OCI-LY1 (cell line): ENCODE measurements at regions not wholly inside any gene's neighbourhood (a gene's known extent, or its start where the extent isn't known, plus 50 kb on each side); places are given as distances from the start of the nearest gene placed in this dataset.

Experiments
- H2AFZ ChIP-seq: fragments of 200-600 bp; sonication (generic), shearing (Covaris generic); 2 replicates; pipeline ENCODE4 v1.6.0; 2014; ENCODE audit warnings: antibody characterized with exemption, mild to moderate bottlenecking, low read length
- H3F3A ChIP-seq: fragments of 200-600 bp; sonication (generic), shearing (Covaris generic); 2 replicates; pipeline ENCODE4 v1.6.0; 2014; ENCODE audit warnings: mild to moderate bottlenecking, antibody characterized with exemption, low read length, moderate library complexity; ENCODE audit not compliant: insufficient read depth
- H3K27ac ChIP-seq: fragments of 200-600 bp; sonication (generic); 2 replicates; pipeline ENCODE4 v1.5.1; 2014; ENCODE audit warnings: low read length, mixed run types, mild to moderate bottlenecking, low read depth; ENCODE audit not compliant: poor library complexity, severe bottlenecking
- H3K27me3 ChIP-seq: fragments of 200-600 bp; sonication (generic); 2 replicates; pipeline ENCODE4 v1.6.0; 2014; ENCODE audit warnings: antibody characterized with exemption, mild to moderate bottlenecking, low read length, moderate library complexity; ENCODE audit not compliant: insufficient read depth
- H3K36me3 ChIP-seq: fragments of 200-600 bp; sonication (generic); 2 replicates; pipeline ENCODE4 v1.6.1; 2014; ENCODE audit warnings: mild to moderate bottlenecking, antibody characterized with exemption, low read length, moderate library complexity, mixed read lengths; ENCODE audit not compliant: insufficient read depth
- H3K4me1 ChIP-seq: fragments of 200-600 bp; sonication (generic); 2 replicates; pipeline ENCODE4 v1.5.1; 2014; ENCODE audit warnings: mild to moderate bottlenecking, low read length, moderate library complexity; ENCODE audit not compliant: insufficient read depth, severe bottlenecking
- H3K4me2 ChIP-seq: fragments of 200-600 bp; sonication (generic), shearing (Covaris generic); 2 replicates; pipeline ENCODE4 v1.6.1; 2014; ENCODE audit warnings: low read length
- H3K4me3 ChIP-seq: fragments of 200-600 bp; sonication (generic); 2 replicates; pipeline ENCODE4 v1.5.1; 2014; ENCODE audit warnings: low read length, low read depth, mild to moderate bottlenecking, mixed read lengths; ENCODE audit not compliant: poor library complexity, severe bottlenecking
- H3K79me2 ChIP-seq: fragments of 200-600 bp; shearing (Covaris generic); 2 replicates; pipeline ENCODE4 v1.6.1; 2016; ENCODE audit warnings: mixed run types, low read length, mixed read lengths; ENCODE audit not compliant: insufficient read depth
- H3K9ac ChIP-seq: fragments of 200-600 bp; sonication (generic), shearing (Covaris generic); 2 replicates; pipeline ENCODE4 v1.6.1; 2014; ENCODE audit warnings: mild to moderate bottlenecking, low read length, mixed read lengths
- H3K9me2 ChIP-seq: fragments of 200-600 bp; sonication (generic), shearing (Covaris generic); 2 replicates; pipeline ENCODE4 v1.6.1; 2014; ENCODE audit warnings: low read depth, mild to moderate bottlenecking, low read length, mixed read lengths
- H3K9me3 ChIP-seq: fragments of 200-600 bp; shearing (Covaris generic); 2 replicates; pipeline ENCODE4 v1.6.1; 2014; ENCODE audit warnings: low read length, mixed read lengths
- H4K20me1 ChIP-seq: fragments of 200-600 bp; sonication (generic), shearing (Covaris generic); 2 replicates; pipeline ENCODE4 v1.6.0; 2016; ENCODE audit warnings: mild to moderate bottlenecking, low read length; ENCODE audit not compliant: insufficient read depth
- CTCF ChIP-seq: fragments of 200-600 bp; sonication (generic), shearing (Covaris generic); IDR thresholded peaks from 2 replicates; pipeline ENCODE4 v1.5.1; 2017; ENCODE audit warnings: mild to moderate bottlenecking, antibody characterized with exemption, low read length, moderate library complexity, mixed read lengths
- EZH2 ChIP-seq: fragments of 200-600 bp; sonication (generic), shearing (Covaris generic); IDR thresholded peaks from 2 replicates; pipeline ENCODE4 v1.8.0; 2017; ENCODE audit warnings: borderline replicate concordance, mixed run types, mild to moderate bottlenecking, antibody characterized with exemption, low read length, moderate library complexity, mixed read lengths

DNA sequence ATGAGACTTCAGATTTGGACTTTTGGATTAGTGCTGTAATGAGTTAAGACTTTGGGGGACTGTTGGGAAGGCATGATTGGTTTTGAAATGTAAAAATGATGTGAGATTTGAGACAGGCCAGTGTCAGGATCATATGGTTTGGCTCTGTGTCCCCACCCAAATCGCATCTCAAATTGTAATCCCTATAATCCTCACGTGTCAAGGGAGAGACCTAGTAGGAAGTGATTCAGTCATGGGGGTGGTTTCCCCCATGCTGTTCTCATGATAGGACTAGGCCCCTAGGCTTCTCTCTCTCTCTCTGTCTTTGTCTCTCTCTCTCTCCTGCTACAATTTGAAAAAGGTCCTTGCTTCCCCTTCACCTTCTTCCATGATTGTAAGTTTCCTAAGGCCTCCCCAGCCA is 473.3 kb upstream of the CD180 start:
- Histone ChIP-seq H3K9ac (no peak overlapping the region), H3K9me3 (no peaks in the 10 kb centered on the region), H3K4me2 (no peak overlapping the region), H3K27me3 (no peaks in the 10 kb centered on the region), H3K9me2 (no peaks in the 10 kb centered on the region), H3K4me1 (no peaks in the 10 kb centered on the region), H3K79me2 (no peaks in the 10 kb centered on the region), H2AFZ (no peak overlapping the region), H3F3A (no peaks in the 10 kb centered on the region), H3K27ac (no peak overlapping the region), H3K4me3 (no peak overlapping the region), H4K20me1 (no peaks in the 10 kb centered on the region), H3K36me3 (no peaks in the 10 kb centered on the region)
- TF ChIP-seq CTCF: no peak
- no peak for TF ChIP-seq EZH2

GRCh38 chr5:67660149-67660548 is 463.6 kb upstream of the CD180 start:
- Histone ChIP-seq H3K36me3 (no peaks in the 10 kb centered on the region), H3K27ac (no peak overlapping the region), H3K4me3 (no peak overlapping the region), H3F3A (no peaks in the 10 kb centered on the region), H3K9me3 (no peaks in the 10 kb centered on the region), H3K9ac (no peak overlapping the region), H3K27me3 (no peaks in the 10 kb centered on the region; the same call in 1 of the 2 replicates), H4K20me1 (no peaks in the 10 kb centered on the region), H3K4me1 (no peaks in the 10 kb centered on the region), H3K9me2 (no peaks in the 10 kb centered on the region), H2AFZ (no peak overlapping the region), H3K79me2 (no peaks in the 10 kb centered on the region), H3K4me2 (no peak overlapping the region)
- TF ChIP-seq CTCF: no peak
- TF ChIP-seq EZH2: no peak

- Histone ChIP-seq H3F3A (no peaks in the 10 kb centered on the region), H3K4me1 (no peaks in the 10 kb centered on the region), H4K20me1 (no peaks in the 10 kb centered on the region), H3K27ac (no peak overlapping the region), H3K27me3 (no peaks in the 10 kb centered on the region; the same call in 1 of the 2 replicates), H3K9ac (no peak overlapping the region), H2AFZ (no peak overlapping the region), H3K36me3 (no peaks in the 10 kb centered on the region), H3K9me2 (no peaks in the 10 kb centered on the region), H3K9me3 (no peaks in the 10 kb centered on the region), H3K4me2 (no peak overlapping the region), H3K79me2 (no peaks in the 10 kb centered on the region), H3K4me3 (no peak overlapping the region)
- TF ChIP-seq EZH2 (no peak), CTCF (no peak)
These were observed 462.7 kb upstream of the CD180 start for GRCh38 chr5:67659288-67659687.
